RWPE1 (cell line): ENCODE measurements at regions not wholly inside any gene's neighbourhood (a gene's known extent, or its start where the extent isn't known, plus 50 kb on each side); places are given as distances from the start of the nearest gene placed in this dataset.
"Not testable (repeated sequence)": the region's sequence is repeated elsewhere in the genome, so short reads cannot be mapped to it uniquely, and the experiment has no call there.

Source experiments
- CTCF ChIA-PET: fragments of 350-600 bp; sonication (Branson Sonifier 250); formaldehyde crosslinking; extraction: SDS; loops from one replicate; lab custom pipeline; 2021; lab: Yijun Ruan, JAX
- POLR2A ChIA-PET: fragments of 400-600 bp; formaldehyde crosslinking; extraction: SDS; loops from one replicate; lab custom pipeline; 2020; ENCODE audit warnings: antibody characterized with exemption; ENCODE audit not compliant: low non-redundant PET; lab: Yijun Ruan, JAX
- DNase-seq: peaks from one replicate; pipeline ENCODE4 v3.0.0; 2012; ENCODE audit warnings: low spot score
- H3K27ac ChIP-seq: fragments of 450-650 bp; 2 replicates; pipeline ENCODE4 v1.5.1; 2017
- CTCF ChIP-seq: fragments of 450-650 bp; conservative IDR thresholded peaks from 2 replicates; pipeline ENCODE4 v1.5.1; 2017; ENCODE audit warnings: low read depth, mild to moderate bottlenecking

- CTCF ChIA-PET, result interaction anchor here (0.6 to 0.7 kb wide), 2 partner anchors 355 to 426 kb away, joined by 3 to 4 read pairs; no protein-coding TSS in a partner anchor
- no peak for DNase-seq
- POLR2A ChIA-PET, result no interaction called here
- H3K27ac ChIP-seq, result no peak overlapping the region
- TF ChIP-seq CTCF, result no peak
These were observed 197.5 kb upstream of the SULF2 start for GRCh38 chr20:47982574-47983360.

- no peak for DNase-seq
- ChIA-PET CTCF (interaction anchor here (0.7 to 1.4 kb wide), 2 partner anchors 194 to 250 kb away, joined by 4 to 8 read pairs; no protein-coding TSS in a partner anchor), POLR2A (interaction anchor here (0.7 kb wide), 1 partner anchor 16 kb away, joined by 4 read pairs; no protein-coding TSS in a partner anchor)
- TF ChIP-seq CTCF, result no peak
- H3K27ac ChIP-seq, result no peak overlapping the region
These were observed 195.9 kb upstream of the SULF2 start for GRCh38 chr20:47981222-47981621.

- ChIA-PET CTCF (interaction anchor here (0.7 to 1.4 kb wide), 2 partner anchors 194 to 251 kb away, joined by 4 to 8 read pairs; no protein-coding TSS in a partner anchor), POLR2A (no interaction called here)
- no peak for TF ChIP-seq CTCF
- H3K27ac ChIP-seq, result no peak overlapping the region
- DNase-seq, result no peak
These were observed 195.3 kb upstream of the SULF2 start for GRCh38 chr20:47980336-47981177.

- H3K27ac ChIP-seq, result not testable (repeated sequence)
- CTCF ChIA-PET, result interaction anchor here (0.7 kb wide), 1 partner anchor 301 kb away, joined by 4 read pairs; no protein-coding TSS in a partner anchor
These were observed 194.2 kb upstream of the SULF2 start for GRCh38 chr20:47979361-47980095.

GRCh38 chr20:47978428-47979120 is 193.3 kb upstream of the SULF2 start:
- DNase-seq, POLR2A ChIA-PET, H3K27ac ChIP-seq: not testable (repeated sequence)
- CTCF ChIA-PET, result interaction anchor here (0.7 kb wide), 1 partner anchor 300 kb away, joined by 4 read pairs; no protein-coding TSS in a partner anchor

More at GRCh38 chr20:47979361-47980095, 194.2 kb upstream of the SULF2 start:
- POLR2A ChIA-PET, DNase-seq: not testable (repeated sequence)

- DNase-seq, POLR2A ChIA-PET: not testable (repeated sequence)
- 0 out of 2 replicates have a peak overlapping the region, but pooled peaks have one; percentile 6 for H3K27ac ChIP-seq
- CTCF ChIA-PET, result interaction anchor here (0.6 kb wide), 1 partner anchor 357 kb away, joined by 4 read pairs; no protein-coding TSS in a partner anchor
These were observed 192.5 kb upstream of the SULF2 start for GRCh38 chr20:47977789-47978252.

- H3K27ac ChIP-seq, DNase-seq, POLR2A ChIA-PET: not testable (repeated sequence)
- CTCF ChIA-PET, result interaction anchor here (0.6 kb wide), 1 partner anchor 356 kb away, joined by 4 read pairs; no protein-coding TSS in a partner anchor
These were observed 191.9 kb upstream of the SULF2 start for GRCh38 chr20:47977017-47977788.
